ENCODE measurements at regions not wholly inside any gene's neighbourhood (a gene's known extent, or its start where the extent isn't known, plus 50 kb on each side); places are given as distances from the start of the nearest gene placed in this dataset.

DNA sequence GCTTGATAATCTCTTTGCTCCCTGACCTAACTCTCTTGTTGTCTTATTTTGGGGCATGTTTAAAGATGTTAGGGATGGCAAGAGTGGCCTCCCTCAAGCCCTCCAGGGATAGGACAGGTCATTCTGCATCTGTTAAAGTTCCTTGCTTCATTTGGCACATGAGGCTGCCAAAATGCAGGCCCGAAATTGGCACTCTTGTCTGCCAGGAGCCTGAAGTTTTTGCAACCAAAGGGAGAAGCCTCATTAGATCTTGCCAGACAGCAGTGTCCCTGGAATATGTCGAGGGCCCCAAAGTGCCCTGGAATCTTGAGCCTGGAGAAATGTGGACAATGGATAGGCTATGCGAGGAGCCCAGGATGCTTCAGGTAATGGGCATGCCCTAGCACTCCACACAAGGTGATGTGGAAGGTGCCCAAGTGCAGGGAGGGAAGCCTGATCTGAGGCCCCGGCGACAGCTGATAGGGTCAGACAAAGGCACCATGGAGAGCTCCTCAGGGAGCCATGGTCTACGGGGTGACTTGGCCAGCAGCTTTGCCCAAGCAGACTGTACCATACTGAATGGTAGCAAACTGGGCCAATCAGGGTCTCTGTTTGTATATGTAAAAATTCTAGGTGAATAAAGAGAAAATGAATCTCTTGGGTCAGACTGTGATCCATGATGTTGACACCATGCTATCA lies 173.0 kb upstream of the WSCD2 start:
- Histone ChIP-seq H3K9ac (ENCODE audit: low read length in 5 of 5) (no peak overlapping the region), H3K27me3 (ENCODE audit: control insufficient read depth in 5 of 5, insufficient read depth in 4 of 5, low read length in 5 of 5) (no peaks in the 10 kb centered on the region), H3K4me3 (ENCODE audit: low read depth in 1 of 5, low read length in 5 of 5) (no peak overlapping the region), H3K4me1 (ENCODE audit: control insufficient read depth in 5 of 5, insufficient read depth in 5 of 5, low read length in 5 of 5) (peaks cover 0 to 9% (median 0%) of the 10 kb centered on the region in 5 donors), H3K9me3 (ENCODE audit: control insufficient read depth in 5 of 5, low read length in 5 of 5) (peaks cover 0 to 2% (median 0%) of the 10 kb centered on the region in 5 donors), H3K27ac (ENCODE audit: low read depth, low read length) (no peak overlapping the region), H3K36me3 (ENCODE audit: control insufficient read depth in 5 of 5, insufficient read depth in 5 of 5, low read length in 5 of 5) (no peaks in the 10 kb centered on the region)

DNA sequence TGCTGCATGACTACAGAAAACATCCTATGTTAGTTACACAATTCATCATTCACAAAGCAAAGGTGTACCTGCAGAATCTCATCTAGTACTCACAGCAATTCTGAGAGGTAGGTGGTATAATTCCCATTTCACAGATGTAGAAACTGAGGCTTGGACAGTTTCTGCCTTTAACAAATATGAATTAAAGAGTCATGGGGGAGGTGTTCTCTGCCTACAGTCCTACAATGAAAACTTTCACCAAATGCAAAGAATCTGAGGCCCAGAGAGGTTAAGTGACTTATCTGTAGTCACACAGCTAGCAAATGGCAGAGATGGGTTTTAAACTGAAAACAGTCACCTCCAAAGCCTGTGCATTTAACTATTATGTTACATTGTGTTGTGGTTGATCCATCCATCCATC lies 171.6 kb upstream of the WSCD2 start:
- no peak overlapping the region for H3K9ac ChIP-seq (ENCODE audit: low read length in 5 of 5)
- H3K4me3 ChIP-seq (ENCODE audit: low read depth in 1 of 5, low read length in 5 of 5), result no peak overlapping the region
- no peak overlapping the region for H3K27ac ChIP-seq (ENCODE audit: low read depth, low read length)
- no peaks in the 10 kb centered on the region for H3K27me3 ChIP-seq (ENCODE audit: control insufficient read depth in 5 of 5, insufficient read depth in 4 of 5, low read length in 5 of 5)
- H3K36me3 ChIP-seq (ENCODE audit: control insufficient read depth in 5 of 5, insufficient read depth in 5 of 5, low read length in 5 of 5), result no peaks in the 10 kb centered on the region
- H3K9me3 ChIP-seq (ENCODE audit: control insufficient read depth in 5 of 5, low read length in 5 of 5), result no peaks in the 10 kb centered on the region
- H3K4me1 ChIP-seq (ENCODE audit: control insufficient read depth in 5 of 5, insufficient read depth in 5 of 5, low read length in 5 of 5), result peaks cover 0 to 9% (median 0%) of the 10 kb centered on the region in 5 donors

DNA sequence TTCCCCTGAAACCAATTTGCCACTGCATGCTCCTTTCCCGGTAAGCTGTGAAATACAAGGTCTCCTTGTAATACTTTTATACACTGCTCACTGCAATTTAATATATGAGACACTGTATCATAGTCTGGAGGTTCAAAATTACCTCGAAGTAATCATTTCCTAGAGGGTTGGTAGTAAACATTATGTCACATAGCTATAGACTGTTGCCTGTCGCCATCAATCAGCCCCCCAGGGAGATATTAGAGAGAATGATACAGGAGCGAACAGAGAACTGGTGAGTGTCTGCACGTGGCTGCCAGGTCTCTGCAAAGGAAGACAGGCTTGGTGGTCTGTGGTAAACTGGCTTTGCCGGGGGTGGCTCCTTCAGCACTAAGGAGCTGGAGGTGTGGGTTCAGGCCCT lies 165.5 kb upstream of the WSCD2 start:
- Histone ChIP-seq H3K9me3 (ENCODE audit: control insufficient read depth in 5 of 5, low read length in 5 of 5) (no peaks in the 10 kb centered on the region), H3K4me1 (ENCODE audit: control insufficient read depth in 5 of 5, insufficient read depth in 5 of 5, low read length in 5 of 5) (no peaks in the 10 kb centered on the region), H3K27me3 (ENCODE audit: control insufficient read depth in 5 of 5, insufficient read depth in 4 of 5, low read length in 5 of 5) (peaks cover 0 to 5% (median 0%) of the 10 kb centered on the region in 5 donors), H3K4me3 (ENCODE audit: low read depth in 1 of 5, low read length in 5 of 5) (no peak overlapping the region), H3K27ac (ENCODE audit: low read depth, low read length) (no peak overlapping the region), H3K36me3 (ENCODE audit: control insufficient read depth in 5 of 5, insufficient read depth in 5 of 5, low read length in 5 of 5) (no peaks in the 10 kb centered on the region), H3K9ac (ENCODE audit: low read length in 5 of 5) (no peak overlapping the region)

GRCh38 chr12:107967170-107967569 lies 161.9 kb upstream of the WSCD2 start:
- H3K27me3 ChIP-seq (ENCODE audit: control insufficient read depth in 5 of 5, insufficient read depth in 4 of 5, low read length in 5 of 5), result peaks cover 0 to 5% (median 0%) of the 10 kb centered on the region in 5 donors
- no peak overlapping the region for H3K4me3 ChIP-seq (ENCODE audit: low read depth in 1 of 5, low read length in 5 of 5)
- H3K36me3 ChIP-seq (ENCODE audit: control insufficient read depth in 5 of 5, insufficient read depth in 5 of 5, low read length in 5 of 5), result no peaks in the 10 kb centered on the region
- no peak overlapping the region for H3K27ac ChIP-seq (ENCODE audit: low read depth, low read length)
- H3K9ac ChIP-seq (ENCODE audit: low read length in 5 of 5), result no peak overlapping the region
- no peaks in the 10 kb centered on the region for H3K4me1 ChIP-seq (ENCODE audit: control insufficient read depth in 5 of 5, insufficient read depth in 5 of 5, low read length in 5 of 5)
- no peaks in the 10 kb centered on the region for H3K9me3 ChIP-seq (ENCODE audit: control insufficient read depth in 5 of 5, low read length in 5 of 5)

DNA sequence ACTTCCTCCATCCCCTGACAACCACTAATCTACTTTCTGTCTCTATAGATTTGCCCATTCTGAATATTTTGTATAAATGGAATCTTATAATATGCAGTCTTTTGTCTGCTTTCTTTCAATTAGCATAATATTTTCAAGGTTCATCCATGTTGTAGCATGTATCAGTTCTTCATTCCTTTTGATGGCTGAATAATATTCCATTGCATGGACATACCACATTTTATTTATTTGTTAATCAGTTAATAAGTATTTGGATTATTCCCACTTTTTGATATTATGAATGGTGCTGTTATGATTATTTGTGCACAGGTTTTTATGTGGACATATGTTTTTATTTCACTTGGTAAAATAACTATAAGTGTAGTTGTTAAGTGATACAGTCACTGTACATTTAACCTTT lies 155.1 kb upstream of the WSCD2 start:
- Histone ChIP-seq H3K9me3 (ENCODE audit: control insufficient read depth in 5 of 5, low read length in 5 of 5) (peaks cover 2 to 6% (median 5%) of the 10 kb centered on the region in 5 donors), H3K36me3 (ENCODE audit: control insufficient read depth in 5 of 5, insufficient read depth in 5 of 5, low read length in 5 of 5) (no peaks in the 10 kb centered on the region), H3K27me3 (ENCODE audit: control insufficient read depth in 5 of 5, insufficient read depth in 4 of 5, low read length in 5 of 5) (peaks cover 0 to 3% (median 0%) of the 10 kb centered on the region in 5 donors), H3K4me3 (ENCODE audit: low read depth in 1 of 5, low read length in 5 of 5) (no peak overlapping the region), H3K9ac (ENCODE audit: low read length in 5 of 5) (no peak overlapping the region), H3K27ac (ENCODE audit: low read depth, low read length) (no peak overlapping the region), H3K4me1 (ENCODE audit: control insufficient read depth in 5 of 5, insufficient read depth in 5 of 5, low read length in 5 of 5) (no peaks in the 10 kb centered on the region)

GRCh38 chr12:107976331-107976730 lies 152.8 kb upstream of the WSCD2 start:
- peaks cover 0 to 4% (median 0%) of the 10 kb centered on the region in 5 donors for H3K27me3 ChIP-seq (ENCODE audit: control insufficient read depth in 5 of 5, insufficient read depth in 4 of 5, low read length in 5 of 5)
- H3K4me3 ChIP-seq (ENCODE audit: low read depth in 1 of 5, low read length in 5 of 5), result no peak overlapping the region
- no peak overlapping the region for H3K27ac ChIP-seq (ENCODE audit: low read depth, low read length)
- no peaks in the 10 kb centered on the region for H3K36me3 ChIP-seq (ENCODE audit: control insufficient read depth in 5 of 5, insufficient read depth in 5 of 5, low read length in 5 of 5)
- H3K9me3 ChIP-seq (ENCODE audit: control insufficient read depth in 5 of 5, low read length in 5 of 5), result peaks cover 2 to 6% (median 5%) of the 10 kb centered on the region in 5 donors
- no peak overlapping the region for H3K9ac ChIP-seq (ENCODE audit: low read length in 5 of 5)
- H3K4me1 ChIP-seq (ENCODE audit: control insufficient read depth in 5 of 5, insufficient read depth in 5 of 5, low read length in 5 of 5), result no peaks in the 10 kb centered on the region

GRCh38 chr12:107978201-107978600 lies 150.9 kb upstream of the WSCD2 start:
- H3K9ac ChIP-seq (ENCODE audit: low read length in 5 of 5), result no peak overlapping the region
- H3K9me3 ChIP-seq (ENCODE audit: control insufficient read depth in 5 of 5, low read length in 5 of 5), result peaks cover 2 to 6% (median 5%) of the 10 kb centered on the region in 5 donors
- H3K36me3 ChIP-seq (ENCODE audit: control insufficient read depth in 5 of 5, insufficient read depth in 5 of 5, low read length in 5 of 5), result no peaks in the 10 kb centered on the region
- no peak overlapping the region for H3K27ac ChIP-seq (ENCODE audit: low read depth, low read length)
- no peak overlapping the region for H3K4me3 ChIP-seq (ENCODE audit: low read depth in 1 of 5, low read length in 5 of 5)
- peaks cover 0 to 4% (median 0%) of the 10 kb centered on the region in 5 donors for H3K27me3 ChIP-seq (ENCODE audit: control insufficient read depth in 5 of 5, insufficient read depth in 4 of 5, low read length in 5 of 5)
- H3K4me1 ChIP-seq (ENCODE audit: control insufficient read depth in 5 of 5, insufficient read depth in 5 of 5, low read length in 5 of 5), result no peaks in the 10 kb centered on the region

- no peak overlapping the region for H3K9ac ChIP-seq (ENCODE audit: low read length in 5 of 5)
- H3K27me3 ChIP-seq (ENCODE audit: control insufficient read depth in 5 of 5, insufficient read depth in 4 of 5, low read length in 5 of 5), result peaks cover 0 to 4% (median 0%) of the 10 kb centered on the region in 5 donors
- H3K4me3 ChIP-seq (ENCODE audit: low read depth in 1 of 5, low read length in 5 of 5), result no peak overlapping the region
- H3K9me3 ChIP-seq (ENCODE audit: control insufficient read depth in 5 of 5, low read length in 5 of 5), result peaks cover 2 to 6% (median 5%) of the 10 kb centered on the region in 5 donors
- H3K4me1 ChIP-seq (ENCODE audit: control insufficient read depth in 5 of 5, insufficient read depth in 5 of 5, low read length in 5 of 5), result no peaks in the 10 kb centered on the region
- no peaks in the 10 kb centered on the region for H3K36me3 ChIP-seq (ENCODE audit: control insufficient read depth in 5 of 5, insufficient read depth in 5 of 5, low read length in 5 of 5)
- no peak overlapping the region for H3K27ac ChIP-seq (ENCODE audit: low read depth, low read length)
Observed at GRCh38 chr12:107978641-107979040, 150.4 kb upstream of the WSCD2 start.

DNA sequence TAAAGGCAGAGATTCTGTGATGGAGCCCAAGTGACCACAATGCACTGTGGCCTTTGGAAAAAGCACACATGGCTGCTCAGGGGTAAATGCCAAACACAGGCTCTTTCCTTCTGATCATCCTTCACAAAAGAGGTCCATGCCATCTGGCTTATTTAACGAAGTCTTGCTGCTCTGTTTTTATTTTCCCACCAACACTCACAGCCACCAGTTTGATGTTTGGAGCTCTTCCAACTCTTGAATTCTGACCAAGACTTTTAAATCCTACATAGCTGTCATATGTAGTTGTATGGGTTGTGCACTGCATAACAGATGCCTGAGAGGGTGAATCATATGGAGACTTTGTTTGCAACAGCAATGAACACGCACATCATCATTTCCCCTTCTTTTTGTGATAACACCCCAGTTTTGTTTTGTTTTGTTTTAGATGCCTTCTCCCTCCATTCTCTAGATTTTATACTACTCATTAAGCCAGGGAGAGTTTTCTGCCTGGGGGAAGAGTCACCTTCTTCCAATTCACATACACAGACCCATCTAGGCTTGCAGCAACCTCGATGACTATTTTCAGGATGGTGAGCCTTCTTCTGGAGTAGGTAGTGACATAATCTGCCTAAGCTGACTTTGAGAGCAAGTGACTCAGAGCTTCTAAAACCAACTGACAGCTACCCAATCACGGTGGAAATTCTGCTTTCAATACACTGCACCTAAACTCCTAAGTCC lies 145.2 kb upstream of the WSCD2 start:
- H3K4me1 ChIP-seq (ENCODE audit: control insufficient read depth in 5 of 5, insufficient read depth in 5 of 5, low read length in 5 of 5), result no peaks in the 10 kb centered on the region
- H3K4me3 ChIP-seq (ENCODE audit: low read depth in 1 of 5, low read length in 5 of 5), result no peak overlapping the region
- no peak overlapping the region for H3K9ac ChIP-seq (ENCODE audit: low read length in 5 of 5)
- H3K27me3 ChIP-seq (ENCODE audit: control insufficient read depth in 5 of 5, insufficient read depth in 4 of 5, low read length in 5 of 5), result peaks cover 0 to 4% (median 2%) of the 10 kb centered on the region in 5 donors
- H3K9me3 ChIP-seq (ENCODE audit: control insufficient read depth in 5 of 5, low read length in 5 of 5), result no peaks in the 10 kb centered on the region
- H3K36me3 ChIP-seq (ENCODE audit: control insufficient read depth in 5 of 5, insufficient read depth in 5 of 5, low read length in 5 of 5), result no peaks in the 10 kb centered on the region
- H3K27ac ChIP-seq (ENCODE audit: low read depth, low read length), result no peak overlapping the region

DNA sequence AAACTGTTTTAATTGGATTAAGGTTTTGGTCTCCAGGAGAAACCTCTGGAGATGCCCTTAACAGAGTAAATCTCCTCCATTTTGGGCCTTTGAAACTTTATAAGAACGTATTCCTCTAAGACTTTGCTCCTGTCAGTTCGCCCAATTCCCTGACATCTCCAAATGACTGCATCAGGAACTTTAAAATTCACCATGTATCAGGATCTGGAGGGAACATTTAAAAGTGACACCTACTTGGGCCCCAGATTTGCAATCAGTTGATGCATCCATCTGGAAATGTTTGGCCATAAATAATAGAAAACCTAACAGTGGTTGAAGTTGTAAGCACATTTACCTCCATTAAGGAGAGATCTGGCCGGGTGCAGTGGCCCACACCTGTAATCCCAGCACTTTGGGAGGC lies 144.1 kb upstream of the WSCD2 start:
- Histone ChIP-seq H3K9ac (ENCODE audit: low read length in 5 of 5) (no peak overlapping the region), H3K36me3 (ENCODE audit: control insufficient read depth in 5 of 5, insufficient read depth in 5 of 5, low read length in 5 of 5) (no peaks in the 10 kb centered on the region)

More for the DNA sequence above, 144.1 kb upstream of the WSCD2 start:
- peaks cover 0 to 9% (median 2%) of the 10 kb centered on the region in 5 donors for H3K27me3 ChIP-seq (ENCODE audit: control insufficient read depth in 5 of 5, insufficient read depth in 4 of 5, low read length in 5 of 5)
- no peak overlapping the region for H3K27ac ChIP-seq (ENCODE audit: low read depth, low read length)
- no peaks in the 10 kb centered on the region for H3K4me1 ChIP-seq (ENCODE audit: control insufficient read depth in 5 of 5, insufficient read depth in 5 of 5, low read length in 5 of 5)
- H3K9me3 ChIP-seq (ENCODE audit: control insufficient read depth in 5 of 5, low read length in 5 of 5), result no peaks in the 10 kb centered on the region
- no peak overlapping the region for H3K4me3 ChIP-seq (ENCODE audit: low read depth in 1 of 5, low read length in 5 of 5)

All from subcutaneous abdominal adipose tissue (tissue), 5 donors.